Endodermal cell (in vitro differentiated cells): ENCODE measurements at regions not wholly inside any gene's neighbourhood (a gene's known extent, or its start where the extent isn't known, plus 50 kb on each side); places are given as distances from the start of the nearest gene placed in this dataset.
"Not testable (repeated sequence)": the region's sequence is repeated elsewhere in the genome, so short reads cannot be mapped to it uniquely, and the experiment has no call there.

Experiments
- DNase-seq: peaks from one replicate; pipeline ENCODE4 v3.0.0-alpha.2; 2017
- H3K27ac ChIP-seq: 2 replicates; pipeline ENCODE4 v1.5.1; 2013; ENCODE audit warnings: mild to moderate bottlenecking, low read depth, low read length, moderate library complexity
- H3K27me3 ChIP-seq: 2 replicates; pipeline ENCODE4 v1.6.1; 2013; ENCODE audit warnings: mild to moderate bottlenecking, low read length, moderate library complexity; ENCODE audit not compliant: insufficient read depth, control insufficient read depth, poor library complexity, severe bottlenecking
- H3K36me3 ChIP-seq: 2 replicates; pipeline ENCODE4 v1.7.0; 2013; ENCODE audit warnings: mild to moderate bottlenecking, low read length, moderate library complexity; ENCODE audit not compliant: control insufficient read depth, insufficient read depth
- H3K4me1 ChIP-seq: one replicate; pipeline ENCODE4 v1.7.0; 2013; ENCODE audit warnings: low read length; ENCODE audit not compliant: control insufficient read depth, insufficient read depth
- H3K4me3 ChIP-seq: 2 replicates; pipeline ENCODE4 v1.5.1; 2013; ENCODE audit warnings: mild to moderate bottlenecking, low read length, moderate library complexity
- H3K9ac ChIP-seq: 2 replicates; pipeline ENCODE4 v1.6.1; 2013; ENCODE audit warnings: mild to moderate bottlenecking, low read length, moderate library complexity; ENCODE audit not compliant: poor library complexity, severe bottlenecking; ENCODE audit errors: extremely low read depth
- H3K9me3 ChIP-seq: 2 replicates; pipeline ENCODE4 v1.6.1; 2013; ENCODE audit warnings: mild to moderate bottlenecking, low read length, moderate library complexity; ENCODE audit not compliant: control insufficient read depth
- H3K27ac Mint-ChIP-seq: 2 replicates; pipeline ENCODE4 v1.8.0; 2020; ENCODE audit warnings: mixed read lengths
- H3K27me3 Mint-ChIP-seq: 2 replicates; pipeline ENCODE4 v1.8.0; 2021; ENCODE audit warnings: mild to moderate bottlenecking, mixed read lengths; ENCODE audit not compliant: insufficient read depth
- H3K36me3 Mint-ChIP-seq: 2 replicates; pipeline ENCODE4 v1.8.0; 2020; ENCODE audit warnings: low read depth, mixed read lengths
- H3K4me1 Mint-ChIP-seq: 2 replicates; pipeline ENCODE4 v1.8.0; 2020; ENCODE audit warnings: mixed read lengths
- H3K4me3 Mint-ChIP-seq: 2 replicates; pipeline ENCODE4 v1.8.0; 2020; ENCODE audit warnings: mild to moderate bottlenecking, moderate library complexity, mixed read lengths
- H3K9me3 Mint-ChIP-seq: 2 replicates; pipeline ENCODE4 v1.8.0; 2020; ENCODE audit warnings: mild to moderate bottlenecking, mixed read lengths
- WGBS, 2 experiments: methylation state at CpG; one replicate each; pipeline versions ENCODE4 v1.1.5 to v1.1.7; 2013; ENCODE audit warnings: missing lambda C conversion rate in 2 of 2, mixed read lengths in 1 of 2; ENCODE audit not compliant: insufficient coverage in 1 of 2, insufficient read length in 1 of 2; 5-methylcytosine and 5-hydroxymethylcytosine counted together
- TF ChIP-seq, protein P1 (sequence below): fragments of 200-600 bp; sonication (generic); conservative IDR thresholded peaks from 2 replicates; pipeline ENCODE4 v1.5.0; 2021; ENCODE audit warnings: antibody characterized with exemption, mild to moderate bottlenecking

DNA sequence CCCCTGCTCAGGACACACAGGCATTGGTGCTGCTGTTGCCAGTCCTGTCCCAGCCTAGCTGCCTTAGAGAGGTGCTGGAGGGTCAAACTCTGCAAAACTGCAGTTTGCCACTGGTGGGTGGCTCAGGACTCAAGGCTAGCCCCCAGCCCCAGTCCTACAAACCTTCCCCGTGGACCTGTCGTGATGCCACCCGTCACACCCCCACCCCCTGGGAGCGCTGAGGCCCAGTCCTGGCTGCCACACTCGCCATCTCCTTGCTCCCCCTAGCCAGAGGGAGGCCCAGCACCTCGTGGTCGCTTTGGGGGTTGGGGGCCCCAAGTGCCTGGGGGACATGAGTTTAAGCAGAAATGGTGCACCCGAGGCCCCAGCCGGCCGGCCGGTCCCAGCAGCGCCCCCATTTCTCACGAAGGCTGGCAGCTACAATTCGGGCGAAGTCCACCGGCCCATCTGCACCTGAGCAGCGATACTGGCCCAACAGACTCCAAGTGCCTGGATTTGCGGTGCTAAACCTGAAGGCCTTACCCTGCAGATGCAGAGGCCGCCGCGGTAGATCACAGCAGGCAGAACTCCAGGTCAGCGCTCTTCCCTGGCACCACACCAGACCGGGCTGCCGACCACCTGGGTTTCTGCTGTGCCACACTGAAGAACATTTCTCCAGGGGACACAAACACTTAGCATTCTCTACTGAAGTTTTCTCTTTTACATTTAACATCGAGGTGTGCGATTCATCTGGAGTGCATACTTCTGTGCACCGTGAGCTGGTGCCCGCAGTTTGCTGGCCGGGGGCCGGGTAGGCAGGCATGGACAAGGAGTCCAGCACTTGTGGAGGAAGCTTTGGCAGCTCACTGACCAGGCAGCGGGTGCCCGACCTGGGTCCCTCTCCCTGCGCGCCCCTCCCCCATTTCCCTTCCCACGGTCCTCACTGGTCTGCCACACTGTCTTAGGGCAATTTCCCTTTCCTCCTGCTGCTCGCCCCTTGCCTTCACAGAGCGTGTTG lies 130.0 kb downstream of the KCNJ12 start:
- H3K27me3 Mint-ChIP-seq: peaks cover 14% of the 10 kb centered on the region

DNA sequence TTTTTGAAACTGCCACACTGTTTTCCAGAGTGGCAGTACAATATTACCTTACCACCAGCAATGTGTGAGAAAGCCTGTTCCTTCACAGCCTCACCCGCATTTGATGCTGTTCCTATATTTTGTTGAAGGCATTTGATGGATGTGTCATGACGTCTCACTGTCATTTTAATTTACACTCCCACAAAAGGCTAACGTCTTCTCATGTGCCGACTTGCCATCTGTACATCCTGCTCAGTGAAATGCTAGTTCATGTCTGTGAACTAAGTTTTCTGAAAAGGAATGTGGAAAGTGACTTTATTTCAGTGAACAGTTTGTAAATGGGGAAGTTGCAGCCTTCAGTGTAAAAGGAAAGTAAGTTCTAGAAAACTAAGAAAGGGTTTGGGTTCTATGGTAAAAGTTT lies 131.6 kb downstream of the KCNJ12 start:
- H3K4me1 ChIP-seq, H3K36me3 Mint-ChIP-seq, H3K9me3 Mint-ChIP-seq, H3K36me3 ChIP-seq, H3K4me3 ChIP-seq, H3K27ac ChIP-seq, DNase-seq, H3K9ac ChIP-seq, H3K27me3 ChIP-seq, H3K27ac Mint-ChIP-seq, H3K4me3 Mint-ChIP-seq, H3K9me3 ChIP-seq: not testable (repeated sequence)
- Mint-ChIP-seq H3K4me1 (peaks cover 21% of the 10 kb centered on the region), H3K27me3 (peaks cover 24% of the 10 kb centered on the region)
- 78% methylated on average over 3 of the region's 4 CpGs; no CpG with 5 or more reads in 1 of the 2 experiments for WGBS, 2 experiments

More for the DNA sequence above, 130.0 kb downstream of the KCNJ12 start:
- 91 to 92% methylated on average over 16 to 37 of the region's 37 CpGs for WGBS, 2 experiments
- no peaks in the 10 kb centered on the region for H3K9me3 Mint-ChIP-seq
- H3K27ac Mint-ChIP-seq: no peak overlapping the region
- H3K4me1 Mint-ChIP-seq: peaks cover 18% of the 10 kb centered on the region
- Histone ChIP-seq H3K27ac (no peak overlapping the region), H3K36me3 (no peaks in the 10 kb centered on the region), H3K27me3 (no peaks in the 10 kb centered on the region), H3K9ac (no peak overlapping the region), H3K4me1 (no peaks in the 10 kb centered on the region), H3K4me3 (no peak overlapping the region), H3K9me3 (no peaks in the 10 kb centered on the region)
- DNase-seq: peak; percentile 45
- no peak overlapping the region for H3K4me3 Mint-ChIP-seq
- TF ChIP-seq, protein P1, sequence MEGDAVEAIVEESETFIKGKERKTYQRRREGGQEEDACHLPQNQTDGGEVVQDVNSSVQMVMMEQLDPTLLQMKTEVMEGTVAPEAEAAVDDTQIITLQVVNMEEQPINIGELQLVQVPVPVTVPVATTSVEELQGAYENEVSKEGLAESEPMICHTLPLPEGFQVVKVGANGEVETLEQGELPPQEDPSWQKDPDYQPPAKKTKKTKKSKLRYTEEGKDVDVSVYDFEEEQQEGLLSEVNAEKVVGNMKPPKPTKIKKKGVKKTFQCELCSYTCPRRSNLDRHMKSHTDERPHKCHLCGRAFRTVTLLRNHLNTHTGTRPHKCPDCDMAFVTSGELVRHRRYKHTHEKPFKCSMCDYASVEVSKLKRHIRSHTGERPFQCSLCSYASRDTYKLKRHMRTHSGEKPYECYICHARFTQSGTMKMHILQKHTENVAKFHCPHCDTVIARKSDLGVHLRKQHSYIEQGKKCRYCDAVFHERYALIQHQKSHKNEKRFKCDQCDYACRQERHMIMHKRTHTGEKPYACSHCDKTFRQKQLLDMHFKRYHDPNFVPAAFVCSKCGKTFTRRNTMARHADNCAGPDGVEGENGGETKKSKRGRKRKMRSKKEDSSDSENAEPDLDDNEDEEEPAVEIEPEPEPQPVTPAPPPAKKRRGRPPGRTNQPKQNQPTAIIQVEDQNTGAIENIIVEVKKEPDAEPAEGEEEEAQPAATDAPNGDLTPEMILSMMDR: no peak
- H3K36me3 Mint-ChIP-seq: no peaks in the 10 kb centered on the region

DNA sequence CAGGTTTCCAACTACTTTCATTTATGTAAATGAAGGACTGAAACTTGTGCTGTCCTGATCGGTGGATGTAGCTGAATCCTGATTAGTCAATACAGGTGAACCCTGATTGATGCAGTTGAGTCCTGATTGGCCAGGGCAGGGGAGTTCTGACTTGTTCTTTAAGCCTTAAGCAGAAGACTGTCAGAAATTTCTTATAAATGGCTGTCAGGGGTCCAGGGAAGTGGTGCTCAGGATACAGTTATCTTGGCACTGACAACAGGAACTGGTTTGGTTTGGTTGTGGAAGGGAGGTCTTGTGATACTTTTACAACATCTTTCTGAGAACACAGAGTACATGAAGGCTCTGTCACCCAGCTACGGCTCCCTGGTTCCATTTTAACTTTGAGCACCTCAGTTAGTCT lies 132.1 kb downstream of the KCNJ12 start:
- Mint-ChIP-seq H3K9me3 (peaks cover 2% of the 10 kb centered on the region), H3K36me3 (no peaks in the 10 kb centered on the region), H3K27me3 (peaks cover 25% of the 10 kb centered on the region), H3K27ac (no peak overlapping the region), H3K4me3 (no peak overlapping the region), H3K4me1 (peaks cover 21% of the 10 kb centered on the region)
- H3K9ac ChIP-seq: no peak overlapping the region
- H3K4me1 ChIP-seq: no peaks in the 10 kb centered on the region
- no peak overlapping the region for H3K27ac ChIP-seq
- H3K9me3 ChIP-seq: no peaks in the 10 kb centered on the region
- WGBS, 2 experiments: 75 to 93% methylated on average over 1 to 2 of the region's 2 CpGs
- no peaks in the 10 kb centered on the region for H3K27me3 ChIP-seq
- no peak overlapping the region for H3K4me3 ChIP-seq
- TF ChIP-seq, protein P1: no peak
- H3K36me3 ChIP-seq: no peaks in the 10 kb centered on the region
- DNase-seq: peak; percentile 24

DNA sequence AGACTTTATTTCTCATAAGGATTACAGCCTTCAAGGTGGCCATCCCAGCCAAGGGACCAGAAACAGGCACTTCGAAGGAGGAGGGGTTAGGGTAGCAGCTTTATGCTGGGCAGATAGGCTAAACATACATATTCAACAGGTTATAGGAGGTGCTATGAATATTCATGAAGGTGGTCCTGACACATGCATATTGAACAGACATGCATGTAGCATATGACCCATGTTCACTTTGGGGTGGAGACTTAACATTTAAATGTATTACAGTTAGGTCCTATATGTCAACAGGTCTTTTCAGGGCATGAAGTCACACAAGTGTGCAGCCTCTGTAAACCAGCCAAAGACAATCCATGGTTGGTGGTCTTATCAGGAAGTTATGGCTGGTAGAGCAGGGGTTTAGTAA lies 133.2 kb downstream of the KCNJ12 start:
- H3K4me3 ChIP-seq, H3K36me3 Mint-ChIP-seq, H3K9me3 ChIP-seq, H3K27ac Mint-ChIP-seq, H3K4me1 ChIP-seq, H3K27ac ChIP-seq, H3K4me3 Mint-ChIP-seq, H3K9me3 Mint-ChIP-seq, H3K9ac ChIP-seq, H3K27me3 ChIP-seq, H3K36me3 ChIP-seq: not testable (repeated sequence)
- Mint-ChIP-seq H3K4me1 (peaks cover 18% of the 10 kb centered on the region), H3K27me3 (peaks cover 25% of the 10 kb centered on the region)
- WGBS, 2 experiments: 92% methylated on average over 1 of the region's 1 CpG; no CpG with 5 or more reads in 1 of the 2 experiments
- DNase-seq: peak; percentile 30
